SK-N-SH treated with all-trans-retinoic acid at 6 μM for 48 hours (cell line): ENCODE measurements at regions not wholly inside any gene's neighbourhood (a gene's known extent, or its start where the extent isn't known, plus 50 kb on each side); places are given as distances from the start of the nearest gene placed in this dataset.

Source experiments
- ATAC-seq: fragments of 200-7000 bp; cut with Tn5 transposase; 3 replicates; pipeline ENCODE4 v1.9.1; 2020; ENCODE audit warnings: mild to moderate bottlenecking, moderate library complexity
- BACH2 ChIP-seq: fragments of 250-450 bp; sonication (Bioruptor Pico); IDR thresholded peaks from 2 replicates; pipeline ENCODE4 v1.9.0; 2021; ENCODE audit warnings: mild to moderate bottlenecking, borderline replicate concordance
- CREB5 ChIP-seq: fragments of 250-450 bp; sonication (Bioruptor Pico); IDR thresholded peaks from 2 replicates; pipeline ENCODE4 v1.5.1; 2020; ENCODE audit warnings: low read depth, mild to moderate bottlenecking, moderate library complexity
- CSDC2 ChIP-seq: fragments of 250-450 bp; sonication (Bioruptor Pico); IDR thresholded peaks from 2 replicates; pipeline ENCODE4 v1.5.0; 2020; ENCODE audit warnings: mild to moderate bottlenecking, moderate library complexity
- GLIS3 ChIP-seq: fragments of 250-450 bp; sonication (Bioruptor Pico); IDR thresholded peaks from 2 replicates; pipeline ENCODE4 v1.5.0; 2020; ENCODE audit warnings: mild to moderate bottlenecking, moderate library complexity
- ISL1 ChIP-seq: fragments of 250-450 bp; sonication (Bioruptor Pico); IDR thresholded peaks from 2 replicates; pipeline ENCODE4 v2.1.2; 2022; ENCODE audit warnings: mild to moderate bottlenecking, moderate library complexity
- OSR1 ChIP-seq: fragments of 250-450 bp; sonication (Bioruptor Pico); IDR thresholded peaks from 2 replicates; pipeline ENCODE4 v1.8.0; 2022; ENCODE audit warnings: moderate library complexity, mild to moderate bottlenecking, inconsistent platforms
- PATZ1 ChIP-seq: fragments of 250-450 bp; sonication (Bioruptor Pico); IDR thresholded peaks from 2 replicates; pipeline ENCODE4 v1.8.0; 2020; ENCODE audit warnings: mild to moderate bottlenecking, moderate library complexity, borderline replicate concordance
- POU6F1 ChIP-seq: fragments of 250-450 bp; sonication (Bioruptor Pico); IDR thresholded peaks from 2 replicates; pipeline ENCODE4 v1.8.0; 2021; ENCODE audit warnings: low read depth, mild to moderate bottlenecking, moderate library complexity, borderline replicate concordance
- RARB ChIP-seq: fragments of 250-450 bp; sonication (Bioruptor Pico); IDR thresholded peaks from 2 replicates; pipeline ENCODE4 v1.8.0; 2021; ENCODE audit warnings: mild to moderate bottlenecking, moderate library complexity
- TOX ChIP-seq: fragments of 250-450 bp; sonication (Bioruptor Pico); IDR thresholded peaks from 2 replicates; pipeline ENCODE4 v1.8.0; 2021; ENCODE audit warnings: mild to moderate bottlenecking, moderate library complexity, borderline replicate concordance
- TSHZ2 ChIP-seq: fragments of 250-450 bp; sonication (Bioruptor Pico); IDR thresholded peaks from 2 replicates; pipeline ENCODE4 v1.5.0; 2020; ENCODE audit warnings: mild to moderate bottlenecking, moderate library complexity
- ZC3H10 ChIP-seq: fragments of 250-450 bp; sonication (Bioruptor Pico); IDR thresholded peaks from 2 replicates; pipeline ENCODE4 v1.5.1; 2021; ENCODE audit warnings: mild to moderate bottlenecking, moderate library complexity
- ZFP3 ChIP-seq: fragments of 250-450 bp; sonication (Bioruptor Pico); IDR thresholded peaks from 2 replicates; pipeline ENCODE4 v1.5.0; 2020; ENCODE audit warnings: mild to moderate bottlenecking, moderate library complexity
- ZNF565 ChIP-seq: fragments of 450-650 bp; formaldehyde crosslinking; conservative IDR thresholded peaks from 2 replicates; pipeline ENCODE4 v1.5.0; 2020; ENCODE audit warnings: low read depth, mild to moderate bottlenecking, moderate library complexity
- ZNF70 ChIP-seq: fragments of 450-650 bp; formaldehyde crosslinking; IDR thresholded peaks from 2 replicates; pipeline ENCODE4 v1.5.0; 2020; ENCODE audit warnings: mild to moderate bottlenecking, moderate library complexity
- ZNF8 ChIP-seq: fragments of 450-650 bp; formaldehyde crosslinking; IDR thresholded peaks from 2 replicates; pipeline ENCODE4 v1.5.0; 2020; ENCODE audit warnings: mild to moderate bottlenecking, moderate library complexity

DNA sequence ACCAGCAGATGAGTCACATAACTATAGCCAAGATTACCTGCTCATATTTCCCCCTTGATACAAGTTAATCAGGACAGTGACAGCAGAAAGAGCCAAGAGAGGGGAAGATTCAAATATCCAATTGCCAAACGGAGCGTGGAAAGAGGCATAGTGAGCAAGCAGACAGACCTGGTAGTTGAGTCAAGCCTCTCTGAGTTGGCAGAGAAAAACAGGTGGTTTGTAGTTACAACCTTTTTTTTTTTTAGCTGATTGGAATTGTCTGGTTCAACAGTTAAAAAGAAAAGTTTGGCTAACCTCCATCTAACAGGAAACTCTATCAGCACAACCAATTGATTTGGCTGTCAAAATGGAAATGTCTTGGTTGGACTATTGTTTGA lies 272.1 kb downstream of the TLE1 start (continued):
- TF ChIP-seq GLIS3 (CRISPR knock-in tag), result no peak
- no peak for TF ChIP-seq ZNF565
- TF ChIP-seq POU6F1, result no peak
- no peak for TF ChIP-seq OSR1 (CRISPR knock-in tag)
- no peak for TF ChIP-seq RARB (CRISPR knock-in tag)
- TF ChIP-seq ZNF70 (CRISPR knock-in tag), result no peak
- no peak for TF ChIP-seq CREB5

- TF ChIP-seq TOX (CRISPR knock-in tag) (no peak), PATZ1 (CRISPR knock-in tag) (no peak), CSDC2 (CRISPR knock-in tag) (no peak), BACH2 (CRISPR knock-in tag) (no peak), ZFP3 (CRISPR knock-in tag) (no peak), TSHZ2 (CRISPR knock-in tag) (no peak)
- ATAC-seq, result no peak
Observed at GRCh38 chr9:81416476-81417298, 272.7 kb downstream of the TLE1 start.

DNA sequence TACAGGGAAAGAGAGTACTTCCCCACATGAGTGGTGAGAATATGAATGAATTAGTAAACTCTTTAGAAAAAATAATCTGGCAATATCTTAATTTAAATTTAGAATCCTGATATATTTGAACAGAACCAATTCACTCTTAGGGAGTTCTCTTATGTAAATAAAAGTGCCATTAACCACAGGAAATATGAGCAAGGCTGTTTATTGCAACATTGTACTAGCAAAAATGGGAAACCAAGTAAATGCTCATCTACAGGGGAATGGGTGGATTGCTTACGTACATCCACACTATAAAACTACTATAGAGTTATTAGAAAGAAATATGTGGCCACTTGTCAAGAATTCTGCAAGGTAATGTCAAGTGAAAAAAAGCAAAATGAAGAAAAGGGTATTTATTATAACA lies 274.5 kb downstream of the TLE1 start:
- no peak for ATAC-seq
- no peak for TF ChIP-seq OSR1 (CRISPR knock-in tag)
- no peak for TF ChIP-seq TOX (CRISPR knock-in tag)
- no peak for TF ChIP-seq GLIS3 (CRISPR knock-in tag)
- no peak for TF ChIP-seq ZC3H10
- no peak for TF ChIP-seq CREB5
- no peak for TF ChIP-seq ZFP3 (CRISPR knock-in tag)
- no peak for TF ChIP-seq ISL1 (CRISPR knock-in tag)
- TF ChIP-seq CSDC2 (CRISPR knock-in tag), result no peak
- no peak for TF ChIP-seq PATZ1 (CRISPR knock-in tag)
- TF ChIP-seq RARB (CRISPR knock-in tag), result no peak
- TF ChIP-seq, all 23 proteins: peak for 0

GRCh38 chr9:81411961-81412360 lies 277.4 kb downstream of the TLE1 start:
- no peak for TF ChIP-seq OSR1 (CRISPR knock-in tag)
- no peak for TF ChIP-seq ZNF70 (CRISPR knock-in tag)
- no peak for TF ChIP-seq ZNF8
- TF ChIP-seq TSHZ2 (CRISPR knock-in tag), result no peak
- no peak for ATAC-seq
